Choroid plexus epithelial cell (primary cell): ENCODE measurements at regions not wholly inside any gene's neighbourhood (a gene's known extent, or its start where the extent isn't known, plus 50 kb on each side); places are given as distances from the start of the nearest gene placed in this dataset.

Experiments
- DNase-seq: peaks from one replicate; pipeline ENCODE4 v3.0.0-alpha.2; 2010; ENCODE audit warnings: low read depth
- H3K4me3 ChIP-seq: 2 replicates; pipeline ENCODE4 v1.5.1; 2011; ENCODE audit warnings: low read depth, mild to moderate bottlenecking, control low read depth, low read length, moderate library complexity
- CTCF ChIP-seq: conservative IDR thresholded peaks from 2 replicates; pipeline ENCODE4 v1.5.1; 2011; ENCODE audit warnings: low read depth, mild to moderate bottlenecking, control low read depth, inconsistent platforms, low read length, moderate library complexity

GRCh38 chr2:116879650-116880160 is 934.8 kb upstream of the DDX18 start:
- no peak overlapping the region for H3K4me3 ChIP-seq
- DNase-seq, result no peak
- TF ChIP-seq CTCF, result no peak

- H3K4me3 ChIP-seq, result no peak overlapping the region
- no peak for TF ChIP-seq CTCF
- no peak for DNase-seq
Measured at GRCh38 chr2:116891191-116891590, 923.3 kb upstream of the DDX18 start.

- no peak for TF ChIP-seq CTCF
Measured at GRCh38 chr2:116911540-116911939, 903.0 kb upstream of the DDX18 start.

GRCh38 chr2:116915673-116916072 is 898.8 kb upstream of the DDX18 start:
- DNase-seq, result no peak
- TF ChIP-seq CTCF, result no peak
- H3K4me3 ChIP-seq, result no peak overlapping the region

More at GRCh38 chr2:116911540-116911939, 903.0 kb upstream of the DDX18 start:
- no peak for DNase-seq
- no peak overlapping the region for H3K4me3 ChIP-seq

GRCh38 chr2:116917196-116917595 is 897.3 kb upstream of the DDX18 start:
- DNase-seq, result no peak
- H3K4me3 ChIP-seq, result no peak overlapping the region
- no peak for TF ChIP-seq CTCF

- H3K4me3 ChIP-seq, result no peak overlapping the region
- no peak for DNase-seq
- TF ChIP-seq CTCF, result no peak
Measured at GRCh38 chr2:116918574-116918973, 895.9 kb upstream of the DDX18 start.

- no peak for TF ChIP-seq CTCF
- H3K4me3 ChIP-seq, result no peak overlapping the region
- no peak for DNase-seq
Measured at GRCh38 chr2:116922414-116922813, 892.1 kb upstream of the DDX18 start.
